H9 (cell line): ENCODE measurements at regions not wholly inside any gene's neighbourhood (a gene's known extent, or its start where the extent isn't known, plus 50 kb on each side); places are given as distances from the start of the nearest gene placed in this dataset.

Experiments used
- DNase-seq: peaks from one replicate; pipeline ENCODE4 v3.0.0-alpha.2; 2017
- H2AFZ ChIP-seq: one replicate; pipeline ENCODE4 v1.6.1; 2013; ENCODE audit warnings: mild to moderate bottlenecking, low read length, control low read depth, moderate library complexity
- H2AK5ac ChIP-seq: 2 replicates; pipeline ENCODE4 v1.6.1; 2013; ENCODE audit warnings: low read length, control low read depth, mixed read lengths; ENCODE audit not compliant: insufficient read length
- H2BK120ac ChIP-seq: one replicate; pipeline ENCODE4 v1.6.1; 2013; ENCODE audit warnings: low read depth, mild to moderate bottlenecking, low read length, control low read depth, inconsistent platforms; ENCODE audit not compliant: poor library complexity, severe bottlenecking
- H2BK12ac ChIP-seq: 2 replicates; pipeline ENCODE4 v1.6.1; 2013; ENCODE audit warnings: low read length, control low read depth, mixed read lengths, low read depth; ENCODE audit not compliant: insufficient read length
- H2BK15ac ChIP-seq: 2 replicates; pipeline ENCODE4 v1.6.1; 2013; ENCODE audit warnings: low read depth, low read length, control low read depth
- H2BK20ac ChIP-seq: one replicate; pipeline ENCODE4 v1.6.1; 2013; ENCODE audit warnings: low read depth, mild to moderate bottlenecking, low read length, control low read depth, inconsistent platforms; ENCODE audit not compliant: poor library complexity, severe bottlenecking
- H2BK5ac ChIP-seq: 2 replicates; pipeline ENCODE4 v1.6.1; 2013; ENCODE audit warnings: low read length, control low read depth, mixed read lengths; ENCODE audit not compliant: insufficient read length
- H3K14ac ChIP-seq: 2 replicates; pipeline ENCODE4 v1.6.1; 2013; ENCODE audit warnings: low read length, control low read depth; ENCODE audit not compliant: insufficient read depth
- H3K18ac ChIP-seq: 2 replicates; pipeline ENCODE4 v1.6.1; 2013; ENCODE audit warnings: low read depth, mild to moderate bottlenecking, mixed read lengths, low read length, control low read depth; ENCODE audit not compliant: insufficient read length
- H3K23ac ChIP-seq: 2 replicates; pipeline ENCODE4 v1.6.1; 2013; ENCODE audit warnings: low read length, control low read depth, mixed read lengths, low read depth; ENCODE audit not compliant: insufficient read length
- H3K23me2 ChIP-seq: 2 replicates; pipeline ENCODE4 v1.6.1; 2013; ENCODE audit warnings: low read depth, mild to moderate bottlenecking, mixed read lengths, low read length, control low read depth; ENCODE audit not compliant: insufficient read length, poor library complexity, severe bottlenecking
- H3K27ac ChIP-seq: 2 replicates; pipeline ENCODE4 v1.5.1; 2013; ENCODE audit warnings: low read length, control low read depth, mixed read lengths, low read depth; ENCODE audit not compliant: insufficient read length
- H3K27me3 ChIP-seq: 2 replicates; pipeline ENCODE4 v1.6.1; 2013; ENCODE audit warnings: low read length, control low read depth, inconsistent platforms; ENCODE audit not compliant: insufficient read depth
- H3K4ac ChIP-seq: 2 replicates; pipeline ENCODE4 v1.6.1; 2013; ENCODE audit warnings: low read depth, mild to moderate bottlenecking, control low read depth, inconsistent platforms, low read length, moderate library complexity
- H3K4me1 ChIP-seq: 2 replicates; pipeline ENCODE4 v1.6.1; 2013; ENCODE audit warnings: low read length, control low read depth, inconsistent platforms; ENCODE audit not compliant: insufficient read depth
- H3K4me2 ChIP-seq: 2 replicates; pipeline ENCODE4 v1.6.1; 2013; ENCODE audit warnings: low read length, control low read depth, mixed read lengths; ENCODE audit not compliant: insufficient read length, insufficient read depth
- H3K56ac ChIP-seq: 2 replicates; pipeline ENCODE4 v1.6.1; 2013; ENCODE audit warnings: low read depth, mild to moderate bottlenecking, mixed read lengths, low read length, control low read depth; ENCODE audit not compliant: insufficient read length
- H3K79me1 ChIP-seq: 2 replicates; pipeline ENCODE4 v1.6.1; 2013; ENCODE audit warnings: low read depth, mild to moderate bottlenecking, moderate library complexity, low read length, control low read depth, inconsistent platforms; ENCODE audit not compliant: insufficient read depth, poor library complexity, severe bottlenecking
- H3K79me2 ChIP-seq: 2 replicates; pipeline ENCODE4 v1.6.1; 2013; ENCODE audit warnings: low read length, control low read depth, inconsistent platforms; ENCODE audit not compliant: insufficient read depth
- H3K9ac ChIP-seq: 2 replicates; pipeline ENCODE4 v1.6.1; 2013; ENCODE audit warnings: low read length, control low read depth, mixed read lengths; ENCODE audit not compliant: insufficient read length; ENCODE audit errors: extremely low read depth
- H3K9me3 ChIP-seq: one replicate; pipeline ENCODE4 v1.6.1; 2013; ENCODE audit warnings: low read depth, low read length, inconsistent platforms; ENCODE audit not compliant: control insufficient read depth
- H3T11ph ChIP-seq: one replicate; pipeline ENCODE4 v1.6.1; 2013; ENCODE audit warnings: mild to moderate bottlenecking, low read length, control low read depth, inconsistent platforms
- H4K20me1 ChIP-seq: one replicate; pipeline ENCODE4 v1.6.1; 2013; ENCODE audit not compliant: control insufficient read depth, insufficient read length, insufficient read depth
- H4K5ac ChIP-seq: 2 replicates; pipeline ENCODE4 v1.6.1; 2013; ENCODE audit warnings: low read depth, mild to moderate bottlenecking, mixed read lengths, low read length, control low read depth; ENCODE audit not compliant: insufficient read length
- H4K8ac ChIP-seq: replicated peaks from 2 replicates; pipeline ENCODE4 v1.6.1; 2013; ENCODE audit warnings: low read length, control low read depth, mixed read lengths, low read depth; ENCODE audit not compliant: insufficient read length
- H4K91ac ChIP-seq: 2 replicates; pipeline ENCODE4 v1.6.1; 2013; ENCODE audit warnings: low read depth, mild to moderate bottlenecking, moderate library complexity, mixed read lengths, low read length, control low read depth; ENCODE audit not compliant: insufficient read length
- H3K27ac Mint-ChIP-seq, 3 experiments: 2 replicates in 2 of 3; 3 replicates in 1 of 3; pipeline ENCODE4 v1.8.0; 2020 to 2021; ENCODE audit warnings: mixed read lengths in 3 of 3, mild to moderate bottlenecking in 1 of 3, moderate library complexity in 1 of 3
- H3K27me3 Mint-ChIP-seq: 2 replicates; pipeline ENCODE4 v1.8.0; 2021; ENCODE audit warnings: low read depth, mild to moderate bottlenecking, moderate library complexity, mixed read lengths
- H3K36me3 Mint-ChIP-seq, 3 experiments: 2 replicates in 2 of 3; 3 replicates in 1 of 3; pipeline ENCODE4 v1.8.0; 2020 to 2021; ENCODE audit warnings: low read depth in 3 of 3, mixed read lengths in 3 of 3; ENCODE audit not compliant: insufficient read depth in 1 of 3
- H3K4me1 Mint-ChIP-seq, 2 experiments: 2 replicates each; pipeline ENCODE4 v1.8.0; 2020; ENCODE audit warnings: mixed read lengths in 2 of 2
- H3K4me3 Mint-ChIP-seq, 2 experiments: 2 replicates in 1 of 2; 3 replicates in 1 of 2; pipeline ENCODE4 v1.8.0; 2020 to 2021; ENCODE audit warnings: mild to moderate bottlenecking in 2 of 2, mixed read lengths in 2 of 2, moderate library complexity in 1 of 2
- H3K9me3 Mint-ChIP-seq, 2 experiments: 2 replicates in 1 of 2; 3 replicates in 1 of 2; pipeline ENCODE4 v1.8.0; 2020; ENCODE audit warnings: mild to moderate bottlenecking in 2 of 2, mixed read lengths in 2 of 2, moderate library complexity in 1 of 2
- CTCF ChIP-seq: fragments of 200-600 bp; sonication (generic); conservative IDR thresholded peaks from 3 replicates; pipeline ENCODE4 v1.8.0; 2021; ENCODE audit warnings: antibody characterized with exemption, mild to moderate bottlenecking
- WGBS: extraction: QIAGEN DNeasy Blood & Tissue Kit; methylation state at CpG from one replicate; pipeline ENCODE4 v1.1.7; 2013; ENCODE audit warnings: missing lambda C conversion rate, low lambda C conversion rate, mixed read lengths; ENCODE audit not compliant: insufficient read length; ENCODE audit errors: extremely low coverage; 5-methylcytosine and 5-hydroxymethylcytosine counted together

GRCh38 chr14:38959021-38959420, 144.0 kb downstream of the SEC23A start:
- no peak overlapping the region for H3K4me3 Mint-ChIP-seq
- Histone ChIP-seq H4K8ac (no peak overlapping the region), H2BK120ac (no peak overlapping the region)

More at GRCh38 chr14:38959021-38959420, 144.0 kb downstream of the SEC23A start:
- H3K4me2 ChIP-seq, result no peak overlapping the region
- no peak overlapping the region for H2BK5ac ChIP-seq
- no peaks in the 10 kb centered on the region for H3K23me2 ChIP-seq
- H3K27me3 Mint-ChIP-seq, result no peaks in the 10 kb centered on the region
- no peak overlapping the region for H2AK5ac ChIP-seq
- no peaks in the 10 kb centered on the region for H4K20me1 ChIP-seq
- H3K4ac ChIP-seq, result no peak overlapping the region
- H3K4me1 Mint-ChIP-seq, result no peaks in the 10 kb centered on the region
- no peak overlapping the region for H3T11ph ChIP-seq
- DNase-seq, result no peak
- H3K56ac ChIP-seq, result no peak overlapping the region
- no peak overlapping the region for H3K14ac ChIP-seq
- no peaks in the 10 kb centered on the region for H3K4me1 ChIP-seq
- H3K27me3 ChIP-seq, result no peaks in the 10 kb centered on the region; the same call in 1 of the 2 replicates
- no CpG with 5 or more reads among the region's 3 CpGs for WGBS
- H3K79me2 ChIP-seq, result no peaks in the 10 kb centered on the region
- no peak overlapping the region for H3K27ac Mint-ChIP-seq
- no peaks in the 10 kb centered on the region for H3K79me1 ChIP-seq
- no peak overlapping the region for H2BK20ac ChIP-seq
- no peak overlapping the region for H3K18ac ChIP-seq
- H3K9me3 Mint-ChIP-seq, result no peaks in the 10 kb centered on the region
- TF ChIP-seq CTCF, result no peak
- H2BK12ac ChIP-seq, result no peak overlapping the region
- no peak overlapping the region for H2AFZ ChIP-seq
- no peak overlapping the region for H4K91ac ChIP-seq
- H3K36me3 Mint-ChIP-seq, result no peaks in the 10 kb centered on the region
- H2BK15ac ChIP-seq, result no peak overlapping the region
- no peaks in the 10 kb centered on the region for H3K9me3 ChIP-seq
- H3K27ac ChIP-seq, result no peak overlapping the region
- no peak overlapping the region for H4K5ac ChIP-seq
- H3K23ac ChIP-seq, result no peak overlapping the region
- no peak overlapping the region for H3K9ac ChIP-seq
